OCI-LY7 (cell line): ENCODE measurements at regions not wholly inside any gene's neighbourhood (a gene's known extent, or its start where the extent isn't known, plus 50 kb on each side); places are given as distances from the start of the nearest gene placed in this dataset.

ENCODE experiments used
- BruUV-seq: library from RNA; stranded (reverse); fragments of 400-500 nt; replicated peaks from 2 replicates; lab custom pipeline; 2021; lab: Mats Ljungman, UMichigan
- CTCF ChIA-PET: fragments of 300-600 bp; sonication (Branson Sonifier 250); formaldehyde crosslinking; loops from one replicate; lab custom pipeline; 2022; ENCODE audit warnings: antibody characterized with exemption; ENCODE audit not compliant: unreplicated experiment; lab: Charles Lee
- POLR2A ChIA-PET: fragments of 300-600 bp; sonication (Branson Sonifier 250); formaldehyde crosslinking; loops from one replicate; lab custom pipeline; 2022; ENCODE audit warnings: antibody characterized with exemption; lab: Charles Lee
- DNase-seq: peaks from one replicate; pipeline ENCODE4 v3.0.0-alpha.2; 2015; ENCODE audit warnings: low spot score
- H2AFZ ChIP-seq: fragments of 200-600 bp; sonication (generic), shearing (Covaris generic); 2 replicates; pipeline ENCODE4 v1.6.1; 2014; ENCODE audit warnings: mild to moderate bottlenecking, antibody characterized with exemption, low read length, moderate library complexity
- H3K27ac ChIP-seq: fragments of 200-600 bp; sonication (generic); 2 replicates; pipeline ENCODE4 v1.5.1; 2014; ENCODE audit warnings: mixed run types, low read depth, mild to moderate bottlenecking, moderate library complexity, low read length, inconsistent platforms; ENCODE audit not compliant: poor library complexity, severe bottlenecking
- H3K36me3 ChIP-seq: fragments of 200-600 bp; sonication (generic); 2 replicates; pipeline ENCODE4 v1.6.1; 2014; ENCODE audit warnings: mild to moderate bottlenecking, antibody characterized with exemption, low read length, moderate library complexity, mixed read lengths; ENCODE audit not compliant: insufficient read depth
- H3K4me1 ChIP-seq: fragments of 200-600 bp; sonication (generic); 2 replicates; pipeline ENCODE4 v1.5.1; 2014; ENCODE audit warnings: mild to moderate bottlenecking, low read length; ENCODE audit not compliant: insufficient read depth, poor library complexity, severe bottlenecking
- H3K4me2 ChIP-seq: fragments of 200-600 bp; sonication (generic); 2 replicates; pipeline ENCODE4 v1.6.1; 2014; ENCODE audit warnings: mild to moderate bottlenecking, low read length
- H3K4me3 ChIP-seq: fragments of 200-600 bp; sonication (generic); 2 replicates; pipeline ENCODE4 v1.5.1; 2014; ENCODE audit warnings: mild to moderate bottlenecking, low read depth, low read length; ENCODE audit not compliant: poor library complexity, severe bottlenecking
- H3K79me2 ChIP-seq: fragments of 200-600 bp; sonication (generic); 2 replicates; pipeline ENCODE4 v1.6.1; 2016; ENCODE audit warnings: low read depth, mild to moderate bottlenecking, low read length, moderate library complexity, mixed read lengths; ENCODE audit not compliant: insufficient read depth
- H3K9me2 ChIP-seq: fragments of 200-600 bp; sonication (generic); 2 replicates; pipeline ENCODE4 v1.6.1; 2016; ENCODE audit warnings: mild to moderate bottlenecking, low read length, mixed read lengths; ENCODE audit not compliant: insufficient read depth
- H3K9me3 ChIP-seq: fragments of 200-600 bp; sonication (generic); 2 replicates; pipeline ENCODE4 v1.6.1; 2014; ENCODE audit warnings: mild to moderate bottlenecking, mixed run types, low read length, mixed read lengths
- H4K20me1 ChIP-seq: fragments of 200-600 bp; sonication (generic); 2 replicates; pipeline ENCODE4 v1.6.1; 2014; ENCODE audit warnings: mild to moderate bottlenecking, antibody characterized with exemption, low read length, moderate library complexity, mixed read lengths; ENCODE audit not compliant: insufficient read depth
- EZH2phosphoT487 ChIP-seq: fragments of 200-600 bp; sonication (generic); IDR thresholded peaks from 2 replicates; pipeline ENCODE4 v1.6.1; 2018; ENCODE audit warnings: low read depth, borderline replicate concordance, mild to moderate bottlenecking, mixed run types, antibody characterized with exemption, low read length, moderate library complexity, mixed read lengths
- intact Hi-C: fragments of 100-400 bp; cut with micrococcal nuclease; formaldehyde crosslinking; loops from one replicate; pipeline ENCODE4 v1.10.0; 2022; ENCODE audit not compliant: unreplicated experiment
- TF ChIP-seq, protein P1 (sequence below): fragments of 200-600 bp; sonication (generic); conservative IDR thresholded peaks from 2 replicates; pipeline ENCODE4 v1.5.1; 2014; ENCODE audit warnings: mild to moderate bottlenecking, antibody characterized with exemption, low read length, moderate library complexity, mixed read lengths

GRCh38 chr17:33463887-33464286 is 170.8 kb upstream of the ASIC2 start:
- intact Hi-C loops: no loop called here
- BruUV-seq: no TSS peak

DNA sequence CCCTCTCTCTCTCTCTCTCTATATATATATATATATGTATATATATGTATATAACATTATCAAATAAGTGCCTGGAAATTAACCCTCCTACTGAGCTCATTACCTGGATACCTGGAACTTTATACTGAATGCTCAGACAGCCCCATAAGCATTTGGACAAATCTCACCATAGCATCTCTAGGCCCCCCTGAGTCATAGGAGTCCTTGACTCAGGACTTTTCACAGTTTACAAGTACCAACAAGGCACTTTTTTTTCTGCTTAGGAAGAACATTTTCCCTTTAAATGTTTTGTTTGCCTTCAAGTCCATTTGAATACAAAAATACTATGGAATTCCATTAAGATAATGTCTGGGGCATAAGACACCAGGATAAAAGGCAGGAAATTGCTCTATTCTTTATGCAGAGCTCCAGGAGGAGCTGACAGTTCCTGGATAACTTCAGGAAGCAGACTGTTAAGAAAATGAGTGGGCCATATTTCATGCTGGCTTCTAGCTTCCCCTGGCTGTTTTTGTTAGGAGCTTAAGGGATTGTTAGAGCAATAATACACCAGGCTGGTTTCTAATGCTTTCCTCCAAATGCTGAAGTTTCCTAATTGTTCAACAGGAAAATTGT is 171.7 kb upstream of the ASIC2 start:
- no peaks in the 10 kb centered on the region for H3K36me3 ChIP-seq
- no peak overlapping the region for H3K27ac ChIP-seq
- H3K4me2 ChIP-seq: no peak overlapping the region
- H3K4me1 ChIP-seq: no peaks in the 10 kb centered on the region
- no peak overlapping the region for H3K4me3 ChIP-seq
- H3K79me2 ChIP-seq: no peaks in the 10 kb centered on the region
- no TSS peak for BruUV-seq
- no peak overlapping the region for H2AFZ ChIP-seq
- intact Hi-C loops: no loop called here
- CTCF ChIA-PET: no interaction called here
- no peaks in the 10 kb centered on the region for H4K20me1 ChIP-seq
- no peak for DNase-seq
- H3K9me3 ChIP-seq: no peaks in the 10 kb centered on the region
- no peaks in the 10 kb centered on the region for H3K9me2 ChIP-seq
- POLR2A ChIA-PET: no interaction called here
- TF ChIP-seq, protein P1, sequence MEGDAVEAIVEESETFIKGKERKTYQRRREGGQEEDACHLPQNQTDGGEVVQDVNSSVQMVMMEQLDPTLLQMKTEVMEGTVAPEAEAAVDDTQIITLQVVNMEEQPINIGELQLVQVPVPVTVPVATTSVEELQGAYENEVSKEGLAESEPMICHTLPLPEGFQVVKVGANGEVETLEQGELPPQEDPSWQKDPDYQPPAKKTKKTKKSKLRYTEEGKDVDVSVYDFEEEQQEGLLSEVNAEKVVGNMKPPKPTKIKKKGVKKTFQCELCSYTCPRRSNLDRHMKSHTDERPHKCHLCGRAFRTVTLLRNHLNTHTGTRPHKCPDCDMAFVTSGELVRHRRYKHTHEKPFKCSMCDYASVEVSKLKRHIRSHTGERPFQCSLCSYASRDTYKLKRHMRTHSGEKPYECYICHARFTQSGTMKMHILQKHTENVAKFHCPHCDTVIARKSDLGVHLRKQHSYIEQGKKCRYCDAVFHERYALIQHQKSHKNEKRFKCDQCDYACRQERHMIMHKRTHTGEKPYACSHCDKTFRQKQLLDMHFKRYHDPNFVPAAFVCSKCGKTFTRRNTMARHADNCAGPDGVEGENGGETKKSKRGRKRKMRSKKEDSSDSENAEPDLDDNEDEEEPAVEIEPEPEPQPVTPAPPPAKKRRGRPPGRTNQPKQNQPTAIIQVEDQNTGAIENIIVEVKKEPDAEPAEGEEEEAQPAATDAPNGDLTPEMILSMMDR: no peak
- no peak for TF ChIP-seq EZH2phosphoT487

More at GRCh38 chr17:33463887-33464286, 170.8 kb upstream of the ASIC2 start:
- no peak for TF ChIP-seq EZH2phosphoT487
- TF ChIP-seq, protein P1: no peak
- CTCF ChIA-PET: no interaction called here
- H3K79me2 ChIP-seq: no peaks in the 10 kb centered on the region
- H3K4me1 ChIP-seq: no peaks in the 10 kb centered on the region
- H3K36me3 ChIP-seq: no peaks in the 10 kb centered on the region
- POLR2A ChIA-PET: no interaction called here
- no peak for DNase-seq
- no peaks in the 10 kb centered on the region for H3K9me2 ChIP-seq
- no peak overlapping the region for H3K4me3 ChIP-seq
- H4K20me1 ChIP-seq: no peaks in the 10 kb centered on the region
- H3K4me2 ChIP-seq: no peak overlapping the region
- no peak overlapping the region for H2AFZ ChIP-seq
- H3K27ac ChIP-seq: no peak overlapping the region
- H3K9me3 ChIP-seq: no peaks in the 10 kb centered on the region

GRCh38 chr17:33469421-33469820 is 176.3 kb upstream of the ASIC2 start:
- DNase-seq: no peak
- H2AFZ ChIP-seq: no peak overlapping the region
- no peak overlapping the region for H3K27ac ChIP-seq
- H3K9me2 ChIP-seq: no peaks in the 10 kb centered on the region
- no peak overlapping the region for H3K4me3 ChIP-seq
- CTCF ChIA-PET: no interaction called here
- no peaks in the 10 kb centered on the region for H3K4me1 ChIP-seq
- no peaks in the 10 kb centered on the region for H3K36me3 ChIP-seq
- H3K4me2 ChIP-seq: no peak overlapping the region
- TF ChIP-seq EZH2phosphoT487: no peak
- TF ChIP-seq, protein P1: no peak
- intact Hi-C loops: no loop called here
- no peaks in the 10 kb centered on the region for H4K20me1 ChIP-seq
- POLR2A ChIA-PET: no interaction called here
- BruUV-seq: no TSS peak
- no peaks in the 10 kb centered on the region for H3K9me3 ChIP-seq
- H3K79me2 ChIP-seq: no peaks in the 10 kb centered on the region
